Smooth muscle cell (in vitro differentiated cells): ENCODE measurements at regions not wholly inside any gene's neighbourhood (a gene's known extent, or its start where the extent isn't known, plus 50 kb on each side); places are given as distances from the start of the nearest gene placed in this dataset.

Experiments
- DNase-seq: peaks from one replicate; lab custom pipeline; 2025; ENCODE audit not compliant: unreplicated experiment; lab: John Stamatoyannopoulos, UW
- H2AFZ ChIP-seq: fragments of 200-600 bp; sonication (generic); 2 replicates; pipeline ENCODE4 v1.6.0; 2016; ENCODE audit warnings: antibody characterized with exemption, low read depth, mild to moderate bottlenecking
- H3F3A ChIP-seq: fragments of 200-600 bp; sonication (generic); 2 replicates; pipeline ENCODE4 v1.6.0; 2017; ENCODE audit warnings: antibody characterized with exemption, low read depth
- H3K27ac ChIP-seq: fragments of 200-600 bp; sonication (generic); 2 replicates; pipeline ENCODE4 v1.5.1; 2016; ENCODE audit warnings: low read depth, mild to moderate bottlenecking
- H3K27me3 ChIP-seq: fragments of 200-600 bp; sonication (generic); 2 replicates; pipeline ENCODE4 v1.6.1; 2016; ENCODE audit warnings: low read depth, mild to moderate bottlenecking
- H3K36me3 ChIP-seq: fragments of 200-600 bp; sonication (generic); 2 replicates; pipeline ENCODE4 v1.5.1; 2016; ENCODE audit warnings: low read depth
- H3K4me1 ChIP-seq: fragments of 200-600 bp; sonication (generic); 2 replicates; pipeline ENCODE4 v1.5.1; 2016; ENCODE audit warnings: low read depth
- H3K4me2 ChIP-seq: fragments of 200-600 bp; sonication (generic); 2 replicates; pipeline ENCODE4 v1.6.0; 2016; ENCODE audit warnings: mild to moderate bottlenecking
- H3K4me3 ChIP-seq: fragments of 200-600 bp; sonication (generic); 2 replicates; pipeline ENCODE4 v1.5.1; 2016; ENCODE audit warnings: mild to moderate bottlenecking
- H3K79me2 ChIP-seq: fragments of 200-600 bp; sonication (generic); 2 replicates; pipeline ENCODE4 v1.6.0; 2016; ENCODE audit warnings: low read depth, mild to moderate bottlenecking
- H3K9ac ChIP-seq: fragments of 200-600 bp; sonication (generic); 2 replicates; pipeline ENCODE4 v1.6.0; 2016; ENCODE audit warnings: low read depth
- H3K9me3 ChIP-seq: fragments of 200-600 bp; sonication (generic); replicated peaks from 2 replicates; pipeline ENCODE4 v1.5.1; 2016; ENCODE audit warnings: low read depth
- H4K20me1 ChIP-seq: fragments of 200-600 bp; sonication (generic); 2 replicates; pipeline ENCODE4 v1.6.0; 2016; ENCODE audit warnings: low read depth
- CTCF ChIP-seq: fragments of 200-600 bp; sonication (generic); IDR thresholded peaks from 2 replicates; pipeline ENCODE4 v1.5.1; 2017; ENCODE audit warnings: borderline replicate concordance, mild to moderate bottlenecking, antibody characterized with exemption; ENCODE audit not compliant: insufficient read depth, poor library complexity, severe bottlenecking
- WGBS: methylation state at CpG from one replicate; pipeline ENCODE4 v1.1.7; 2016; ENCODE audit warnings: low lambda C conversion rate; 5-methylcytosine and 5-hydroxymethylcytosine counted together

GRCh38 chr2:21710496-21710895 lies 586.7 kb downstream of the TDRD15 start:
- DNase-seq: no peak
- Histone ChIP-seq H3F3A (no peaks in the 10 kb centered on the region), H3K36me3 (no peaks in the 10 kb centered on the region), H3K27ac (no peak overlapping the region), H4K20me1 (no peaks in the 10 kb centered on the region), H2AFZ (no peak overlapping the region), H3K4me2 (no peak overlapping the region), H3K9me3 (no peaks in the 10 kb centered on the region), H3K9ac (no peak overlapping the region), H3K4me1 (no peaks in the 10 kb centered on the region), H3K27me3 (no peaks in the 10 kb centered on the region), H3K4me3 (no peak overlapping the region), H3K79me2 (no peaks in the 10 kb centered on the region)
- no peak for TF ChIP-seq CTCF
- WGBS: 85% methylated on average over 3 of the region's 3 CpGs

GRCh38 chr2:21715887-21716286 lies 592.1 kb downstream of the TDRD15 start:
- 72% methylated on average over 4 of the region's 4 CpGs for WGBS

GRCh38 chr2:21727101-21727500 lies 603.3 kb downstream of the TDRD15 start:
- no peak overlapping the region for H3K4me2 ChIP-seq
- no peak overlapping the region for H3K4me3 ChIP-seq
- no peaks in the 10 kb centered on the region for H3K27me3 ChIP-seq
- H4K20me1 ChIP-seq: no peaks in the 10 kb centered on the region
- H3K4me1 ChIP-seq: no peaks in the 10 kb centered on the region
- 85% methylated on average over 4 of the region's 4 CpGs for WGBS
- DNase-seq: no peak
- no peaks in the 10 kb centered on the region for H3K79me2 ChIP-seq
- no peaks in the 10 kb centered on the region for H3K36me3 ChIP-seq
- TF ChIP-seq CTCF: no peak
- no peaks in the 10 kb centered on the region for H3F3A ChIP-seq
- no peaks in the 10 kb centered on the region for H3K9me3 ChIP-seq
- H3K27ac ChIP-seq: no peak overlapping the region
- no peak overlapping the region for H3K9ac ChIP-seq
- no peak overlapping the region for H2AFZ ChIP-seq

More at GRCh38 chr2:21715887-21716286, 592.1 kb downstream of the TDRD15 start:
- no peaks in the 10 kb centered on the region for H3K9me3 ChIP-seq
- H4K20me1 ChIP-seq: no peaks in the 10 kb centered on the region
- no peaks in the 10 kb centered on the region for H3K36me3 ChIP-seq
- H3K9ac ChIP-seq: no peak overlapping the region
- no peak overlapping the region for H2AFZ ChIP-seq
- TF ChIP-seq CTCF: no peak
- no peak overlapping the region for H3K4me3 ChIP-seq
- H3K4me1 ChIP-seq: peaks cover 8% of the 10 kb centered on the region
- no peaks in the 10 kb centered on the region for H3K27me3 ChIP-seq
- no peak for DNase-seq
- H3K4me2 ChIP-seq: no peak overlapping the region
- H3K79me2 ChIP-seq: no peaks in the 10 kb centered on the region
- H3F3A ChIP-seq: no peaks in the 10 kb centered on the region
- H3K27ac ChIP-seq: no peak overlapping the region

- DNase-seq: no peak
- WGBS: 98% methylated on average over 2 of the region's 2 CpGs
- Histone ChIP-seq H3K4me1 (no peaks in the 10 kb centered on the region), H3K9ac (no peak overlapping the region), H3K4me2 (no peak overlapping the region), H3K79me2 (no peaks in the 10 kb centered on the region), H2AFZ (no peak overlapping the region), H3F3A (no peaks in the 10 kb centered on the region), H3K27ac (no peak overlapping the region), H3K4me3 (no peak overlapping the region), H3K36me3 (no peaks in the 10 kb centered on the region), H3K27me3 (no peaks in the 10 kb centered on the region), H4K20me1 (no peaks in the 10 kb centered on the region), H3K9me3 (no peaks in the 10 kb centered on the region)
- TF ChIP-seq CTCF: no peak
Observed at GRCh38 chr2:21728133-21728532, 604.4 kb downstream of the TDRD15 start.
